Activated CD8-positive, alpha-beta T cell treated with anti-CD3 and anti-CD28 coated beads, Interleukin-2, amount 10 ng/mL, durations not matched to agents 7 days and 5 days (primary cell): ENCODE measurements at regions not wholly inside any gene's neighbourhood (a gene's known extent, or its start where the extent isn't known, plus 50 kb on each side); places are given as distances from the start of the nearest gene placed in this dataset.

ENCODE experiments used
- ATAC-seq: fragments of 150-1000 bp; cut with Tn5 transposase; one replicate; pipeline ENCODE4 v1.10.0; 2021; ENCODE audit warnings: moderate library complexity
- CTCF ChIA-PET: fragments of 350-600 bp; sonication (Branson Sonifier 250); formaldehyde crosslinking; loops from one replicate; lab custom pipeline; 2021; ENCODE audit warnings: antibody characterized with exemption; lab: Charles Lee
- POLR2A ChIA-PET: fragments of 350-600 bp; sonication (Branson Sonifier 250); formaldehyde crosslinking; loops from one replicate; lab custom pipeline; 2021; ENCODE audit warnings: antibody characterized with exemption; lab: Charles Lee
- DNase-seq: peaks from one replicate; pipeline ENCODE4 v3.0.0-alpha.2; 2020
- H3K27ac Mint-ChIP-seq: one replicate; pipeline ENCODE4 v1.8.0; 2021; ENCODE audit warnings: mild to moderate bottlenecking, mixed read lengths
- H3K27me3 Mint-ChIP-seq: one replicate; pipeline ENCODE4 v1.8.0; 2021; ENCODE audit warnings: low read depth, mixed read lengths
- H3K36me3 Mint-ChIP-seq: one replicate; pipeline ENCODE4 v1.8.0; 2021; ENCODE audit warnings: low read depth, mixed read lengths
- H3K4me1 Mint-ChIP-seq: one replicate; pipeline ENCODE4 v1.8.0; 2021; ENCODE audit warnings: low read depth, mixed read lengths
- H3K4me3 Mint-ChIP-seq: one replicate; pipeline ENCODE4 v1.8.0; 2021; ENCODE audit warnings: mild to moderate bottlenecking, mixed read lengths
- H3K9me3 Mint-ChIP-seq: one replicate; pipeline ENCODE4 v1.8.0; 2022; ENCODE audit warnings: mixed read lengths; ENCODE audit not compliant: insufficient read depth

GRCh38 chr15:70251246-70251990 lies 153.7 kb upstream of the TLE3 start:
- Mint-ChIP-seq H3K4me1 (peaks cover 39% of the 10 kb centered on the region), H3K4me3 (no peak overlapping the region), H3K36me3 (peaks cover 2% of the 10 kb centered on the region), H3K9me3 (no peaks in the 10 kb centered on the region), H3K27me3 (peaks cover 15% of the 10 kb centered on the region), H3K27ac (no peak overlapping the region)
- DNase-seq (no peak), ATAC-seq (no peak)
- POLR2A ChIA-PET: no interaction called here
- CTCF ChIA-PET: no interaction called here

GRCh38 chr15:70250208-70251201 lies 152.8 kb upstream of the TLE3 start:
- Mint-ChIP-seq H3K36me3 (no peaks in the 10 kb centered on the region), H3K27ac (no peak overlapping the region), H3K4me3 (no peak overlapping the region), H3K27me3 (peaks cover 6% of the 10 kb centered on the region), H3K4me1 (peaks cover 46% of the 10 kb centered on the region), H3K9me3 (no peaks in the 10 kb centered on the region)
- CTCF ChIA-PET: no interaction called here
- ATAC-seq (no peak), DNase-seq (no peak)
- POLR2A ChIA-PET: no interaction called here

- ChIA-PET POLR2A (no interaction called here), CTCF (interaction anchor here (1.2 kb wide), 1 partner anchor 10 kb away, joined by 4 read pairs; no protein-coding TSS in a partner anchor)
- H3K27ac Mint-ChIP-seq: no peak overlapping the region
- H3K4me3 Mint-ChIP-seq: no peak overlapping the region
- no peaks in the 10 kb centered on the region for H3K9me3 Mint-ChIP-seq
- peaks cover 54% of the 10 kb centered on the region for H3K4me1 Mint-ChIP-seq
- no peak for ATAC-seq
- H3K36me3 Mint-ChIP-seq: no peaks in the 10 kb centered on the region
- DNase-seq: no peak
- H3K27me3 Mint-ChIP-seq: peaks cover under 1% of the 10 kb centered on the region
Observed at GRCh38 chr15:70249616-70250015, 151.9 kb upstream of the TLE3 start.

- no peak for DNase-seq
- no peaks in the 10 kb centered on the region for H3K27me3 Mint-ChIP-seq
- H3K9me3 Mint-ChIP-seq: no peaks in the 10 kb centered on the region
- ChIA-PET CTCF (interaction anchor here (1.2 kb wide), 1 partner anchor 12 kb away, joined by 4 read pairs; no protein-coding TSS in a partner anchor), POLR2A (no interaction called here)
- H3K4me3 Mint-ChIP-seq: no peak overlapping the region
- ATAC-seq: no peak
- peaks cover 62% of the 10 kb centered on the region for H3K4me1 Mint-ChIP-seq
- H3K27ac Mint-ChIP-seq: no peak overlapping the region
- no peaks in the 10 kb centered on the region for H3K36me3 Mint-ChIP-seq
Observed at GRCh38 chr15:70248116-70249025, 150.7 kb upstream of the TLE3 start.

- H3K9me3 Mint-ChIP-seq: no peaks in the 10 kb centered on the region
- DNase-seq: no peak
- H3K27ac Mint-ChIP-seq: no peak overlapping the region
- ChIA-PET CTCF (no interaction called here), POLR2A (no interaction called here)
- no peak for ATAC-seq
- no peaks in the 10 kb centered on the region for H3K36me3 Mint-ChIP-seq
- peaks cover 70% of the 10 kb centered on the region for H3K4me1 Mint-ChIP-seq
- H3K4me3 Mint-ChIP-seq: no peak overlapping the region
- H3K27me3 Mint-ChIP-seq: no peaks in the 10 kb centered on the region
Observed at GRCh38 chr15:70247281-70247680, 149.6 kb upstream of the TLE3 start.

- H3K27ac Mint-ChIP-seq: no peak overlapping the region
- DNase-seq (no peak), ATAC-seq (no peak)
- H3K9me3 Mint-ChIP-seq: no peaks in the 10 kb centered on the region
- peaks cover 74% of the 10 kb centered on the region for H3K4me1 Mint-ChIP-seq
- no peaks in the 10 kb centered on the region for H3K36me3 Mint-ChIP-seq
- ChIA-PET POLR2A (no interaction called here), CTCF (interaction anchor here (1.2 kb wide), 1 partner anchor 241 kb away, joined by 3 read pairs; no protein-coding TSS in a partner anchor)
- H3K4me3 Mint-ChIP-seq: no peak overlapping the region
- no peaks in the 10 kb centered on the region for H3K27me3 Mint-ChIP-seq
Observed at GRCh38 chr15:70246623-70247220, 149.0 kb upstream of the TLE3 start.

- CTCF ChIA-PET: interaction anchor here (1.2 kb wide), 1 partner anchor 242 kb away, joined by 3 read pairs; no protein-coding TSS in a partner anchor
- POLR2A ChIA-PET: no interaction called here
- H3K27me3 Mint-ChIP-seq: no peaks in the 10 kb centered on the region
- DNase-seq (no peak), ATAC-seq (peak; percentile 10)
- peaks cover 79% of the 10 kb centered on the region for H3K4me1 Mint-ChIP-seq
- no peak overlapping the region for H3K27ac Mint-ChIP-seq
- no peaks in the 10 kb centered on the region for H3K9me3 Mint-ChIP-seq
- no peaks in the 10 kb centered on the region for H3K36me3 Mint-ChIP-seq
- no peak overlapping the region for H3K4me3 Mint-ChIP-seq
Observed at GRCh38 chr15:70245932-70246622, 148.4 kb upstream of the TLE3 start.

GRCh38 chr15:70244978-70245542 lies 147.3 kb upstream of the TLE3 start:
- peaks cover 89% of the 10 kb centered on the region for H3K4me1 Mint-ChIP-seq
- POLR2A ChIA-PET: no interaction called here

GRCh38 chr15:70243686-70244540 lies 146.2 kb upstream of the TLE3 start:
- ChIA-PET CTCF (no interaction called here), POLR2A (no interaction called here)
- H3K36me3 Mint-ChIP-seq: no peaks in the 10 kb centered on the region
- H3K27me3 Mint-ChIP-seq: peaks cover 2% of the 10 kb centered on the region
- peaks cover 90% of the 10 kb centered on the region for H3K4me1 Mint-ChIP-seq
- no peaks in the 10 kb centered on the region for H3K9me3 Mint-ChIP-seq
- H3K4me3 Mint-ChIP-seq: no peak overlapping the region
- peak overlapping the region; percentile 57 for H3K27ac Mint-ChIP-seq
- ATAC-seq (no peak), DNase-seq (no peak)

More at GRCh38 chr15:70244978-70245542, 147.3 kb upstream of the TLE3 start:
- ATAC-seq (no peak), DNase-seq (no peak)
- Mint-ChIP-seq H3K27me3 (no peaks in the 10 kb centered on the region), H3K9me3 (no peaks in the 10 kb centered on the region), H3K4me3 (no peak overlapping the region), H3K36me3 (no peaks in the 10 kb centered on the region), H3K27ac (no peak overlapping the region)
- CTCF ChIA-PET: no interaction called here
